HEK293 (cell line): ENCODE measurements at regions not wholly inside any gene's neighbourhood (a gene's known extent, or its start where the extent isn't known, plus 50 kb on each side); places are given as distances from the start of the nearest gene placed in this dataset.

Experiments
- CTCF ChIA-PET: fragments of 350-600 bp; formaldehyde crosslinking; extraction: SDS; loops from one replicate; lab custom pipeline; 2021; ENCODE audit warnings: antibody characterized with exemption; lab: Yijun Ruan, JAX
- POLR2A ChIA-PET: fragments of 300-600 bp; formaldehyde crosslinking; extraction: SDS; loops from one replicate; lab custom pipeline; 2020; ENCODE audit warnings: antibody characterized with exemption, inconsistent platforms; lab: Yijun Ruan, JAX
- H3K27ac ChIP-seq: fragments of 200-500 bp; sonication (Bioruptor generic); 2 replicates; pipeline ENCODE4 v1.5.1; 2014; ENCODE audit warnings: low read depth, low read length, control low read depth, inconsistent platforms; ENCODE audit errors: extremely low read depth
- H3K36me3 ChIP-seq, 2 experiments: fragments of 200-500 bp in 1 of 2; sonication (Bioruptor generic) in 1 of 2; 1 replicate in 1 of 2; 2 replicates in 1 of 2; pipeline ENCODE4 v1.5.1; 2014 to 2017; ENCODE audit warnings: inconsistent platforms in 2 of 2, low read length in 2 of 2; ENCODE audit not compliant: control insufficient read depth in 2 of 2, insufficient read depth in 1 of 2
- H3K4me1 ChIP-seq: fragments of 200-500 bp; sonication (Bioruptor generic); 2 replicates; pipeline ENCODE4 v1.5.1; 2014; ENCODE audit warnings: mild to moderate bottlenecking, low read length, inconsistent platforms; ENCODE audit not compliant: control insufficient read depth, insufficient read depth
- H3K4me3 ChIP-seq: 2 replicates; pipeline ENCODE4 v1.5.1; 2011; ENCODE audit warnings: low read depth, mild to moderate bottlenecking, control low read depth, low read length, moderate library complexity
- H3K9me3 ChIP-seq: fragments of 200-500 bp; sonication (Bioruptor generic); 2 replicates; pipeline ENCODE4 v1.5.1; 2014; ENCODE audit warnings: low read depth, low read length, inconsistent platforms; ENCODE audit not compliant: control insufficient read depth, insufficient read depth
- AEBP2 ChIP-seq: fragments of 450-650 bp; formaldehyde crosslinking; IDR thresholded peaks from 2 replicates; pipeline ENCODE4 v1.5.1; 2016; ENCODE audit warnings: missing biosample characterization, missing genetic modification characterization, borderline replicate concordance
- GLI4 ChIP-seq: fragments of 450-650 bp; formaldehyde crosslinking; IDR thresholded peaks from 2 replicates; pipeline ENCODE4 v1.5.1; 2016; ENCODE audit warnings: missing biosample characterization, missing genetic modification characterization
- IKZF3 ChIP-seq: fragments of 450-650 bp; IDR thresholded peaks from 2 replicates; pipeline ENCODE4 v1.5.0; 2018; ENCODE audit warnings: missing biosample characterization, mild to moderate bottlenecking, missing genetic modification characterization, moderate library complexity
- MEIS1 ChIP-seq: sonication (generic); formaldehyde crosslinking; IDR thresholded peaks from 2 replicates; pipeline ENCODE4 v1.8.1; 2022; ENCODE audit warnings: missing genetic modification reagents, mild to moderate bottlenecking, borderline replicate concordance
- PRDM6 ChIP-seq: fragments of 450-650 bp; formaldehyde crosslinking; IDR thresholded peaks from 2 replicates; pipeline ENCODE4 v1.5.1; 2017; ENCODE audit warnings: missing biosample characterization, missing genetic modification characterization
- WT1 ChIP-seq: fragments of 450-650 bp; formaldehyde crosslinking; IDR thresholded peaks from 2 replicates; pipeline ENCODE4 v1.5.1; 2016; ENCODE audit warnings: missing biosample characterization, missing genetic modification characterization
- YY2 ChIP-seq: fragments of 450-650 bp; formaldehyde crosslinking; IDR thresholded peaks from 2 replicates; pipeline ENCODE4 v1.5.1; 2016; ENCODE audit warnings: missing biosample characterization, missing genetic modification characterization
- ZBTB11 ChIP-seq: fragments of 450-650 bp; formaldehyde crosslinking; conservative IDR thresholded peaks from 2 replicates; pipeline ENCODE4 v1.5.1; 2016; ENCODE audit warnings: low read depth, missing biosample characterization, missing genetic modification characterization
- ZBTB21 ChIP-seq: fragments of 450-650 bp; formaldehyde crosslinking; IDR thresholded peaks from 2 replicates; pipeline ENCODE4 v1.5.1; 2017; ENCODE audit warnings: missing biosample characterization, missing genetic modification characterization
- ZBTB49 ChIP-seq: fragments of 450-650 bp; formaldehyde crosslinking; IDR thresholded peaks from 2 replicates; pipeline ENCODE4 v1.5.1; 2016; ENCODE audit warnings: missing biosample characterization, missing genetic modification characterization, low read depth
- ZFP69B ChIP-seq: fragments of 450-650 bp; formaldehyde crosslinking; IDR thresholded peaks from 2 replicates; pipeline ENCODE4 v1.5.1; 2016; ENCODE audit warnings: missing biosample characterization, missing genetic modification characterization
- ZNF202 ChIP-seq: fragments of 450-650 bp; formaldehyde crosslinking; IDR thresholded peaks from 2 replicates; pipeline ENCODE4 v1.5.1; 2016; ENCODE audit warnings: missing biosample characterization, missing genetic modification characterization, borderline replicate concordance
- ZNF221 ChIP-seq: fragments of 450-650 bp; formaldehyde crosslinking; IDR thresholded peaks from 2 replicates; pipeline ENCODE4 v1.5.1; 2017; ENCODE audit warnings: missing biosample characterization, missing genetic modification characterization, borderline replicate concordance
- ZNF354C ChIP-seq: fragments of 450-650 bp; formaldehyde crosslinking; IDR thresholded peaks from 2 replicates; pipeline ENCODE4 v1.5.1; 2016; ENCODE audit warnings: missing biosample characterization, missing genetic modification characterization, low read depth, borderline replicate concordance
- ZNF48 ChIP-seq: fragments of 450-650 bp; formaldehyde crosslinking; IDR thresholded peaks from 2 replicates; pipeline ENCODE4 v1.5.1; 2016; ENCODE audit warnings: missing biosample characterization, missing genetic modification characterization
- ZNF544 ChIP-seq: fragments of 450-650 bp; formaldehyde crosslinking; IDR thresholded peaks from 2 replicates; pipeline ENCODE4 v1.5.0; 2017; ENCODE audit warnings: missing biosample characterization, missing genetic modification characterization
- ZNF621 ChIP-seq: fragments of 450-650 bp; formaldehyde crosslinking; IDR thresholded peaks from 2 replicates; pipeline ENCODE4 v1.5.1; 2017; ENCODE audit warnings: missing biosample characterization, missing genetic modification characterization
- ZNF629 ChIP-seq: fragments of 450-650 bp; formaldehyde crosslinking; IDR thresholded peaks from 2 replicates; pipeline ENCODE4 v1.5.1; 2017; ENCODE audit warnings: missing biosample characterization, missing genetic modification characterization
- ZNF654 ChIP-seq: fragments of 450-650 bp; formaldehyde crosslinking; IDR thresholded peaks from 2 replicates; pipeline ENCODE4 v1.5.1; 2016; ENCODE audit warnings: low read depth, missing biosample characterization, missing genetic modification characterization
- ZNF704 ChIP-seq: fragments of 450-650 bp; formaldehyde crosslinking; IDR thresholded peaks from 2 replicates; pipeline ENCODE4 v1.5.1; 2016; ENCODE audit warnings: missing biosample characterization, missing genetic modification characterization
- ZNF707 ChIP-seq: fragments of 450-650 bp; formaldehyde crosslinking; IDR thresholded peaks from 2 replicates; pipeline ENCODE4 v1.5.1; 2016; ENCODE audit warnings: missing biosample characterization, missing genetic modification characterization
- ZNF747 ChIP-seq: fragments of 450-650 bp; formaldehyde crosslinking; IDR thresholded peaks from 2 replicates; pipeline ENCODE4 v1.5.1; 2016; ENCODE audit warnings: missing biosample characterization, missing genetic modification characterization
- ZNF830 ChIP-seq: fragments of 450-650 bp; IDR thresholded peaks from 2 replicates; pipeline ENCODE4 v1.5.0; 2018; ENCODE audit warnings: missing biosample characterization, missing genetic modification characterization, low read depth, mild to moderate bottlenecking, moderate library complexity

- ChIA-PET CTCF (no interaction called here), POLR2A (interaction anchor here (0.6 kb wide), 1 partner anchor 124 kb away, joined by 3 read pairs; no protein-coding TSS in a partner anchor)
- no peaks in the 10 kb centered on the region for H3K36me3 ChIP-seq
- no peak overlapping the region for H3K27ac ChIP-seq
- H3K4me1 ChIP-seq: peaks cover 19% of the 10 kb centered on the region
- TF ChIP-seq ZNF704 (tag by site-specific recombination) (no peak), ZBTB49 (tag by site-specific recombination) (no peak), ZNF544 (no peak), ZBTB21 (tag by site-specific recombination) (no peak), WT1 (tag by site-specific recombination) (no peak), ZNF202 (no peak), ZFP69B (tag by site-specific recombination) (no peak), YY2 (tag by site-specific recombination) (no peak), ZNF48 (tag by site-specific recombination) (no peak), ZNF830 (tag by site-specific recombination) (no peak), ZNF629 (tag by site-specific recombination) (no peak), AEBP2 (tag by site-specific recombination) (no peak), ZNF707 (tag by site-specific recombination) (no peak)
- no peak overlapping the region for H3K4me3 ChIP-seq
- no peaks in the 10 kb centered on the region for H3K9me3 ChIP-seq
These were observed 465.2 kb downstream of the BCAT1 start for GRCh38 chr12:24483732-24484131.

- CTCF ChIA-PET: no interaction called here
- peaks cover 23% of the 10 kb centered on the region for H3K4me1 ChIP-seq
These were observed 465.9 kb downstream of the BCAT1 start for GRCh38 chr12:24482882-24483604.

More at GRCh38 chr12:24482882-24483604, 465.9 kb downstream of the BCAT1 start:
- Histone ChIP-seq H3K36me3 (no peaks in the 10 kb centered on the region), H3K27ac (no peak overlapping the region), H3K4me3 (no peak overlapping the region), H3K9me3 (no peaks in the 10 kb centered on the region)
- POLR2A ChIA-PET: interaction anchor here (0.6 kb wide), 1 partner anchor 123 kb away, joined by 3 read pairs; no protein-coding TSS in a partner anchor
- TF ChIP-seq ZNF747 (tag by site-specific recombination): no peak
- no peak for TF ChIP-seq ZBTB11 (tag by site-specific recombination)
- TF ChIP-seq ZNF221 (tag by site-specific recombination): no peak
- no peak for TF ChIP-seq ZNF354C (tag by site-specific recombination)
- no peak for TF ChIP-seq GLI4 (tag by site-specific recombination)
- TF ChIP-seq IKZF3 (tag by site-specific recombination): no peak
- no peak for TF ChIP-seq ZNF621 (tag by site-specific recombination)
- TF ChIP-seq ZNF654 (tag by site-specific recombination): no peak
- no peak for TF ChIP-seq MEIS1 (CRISPR knock-in tag)
- no peak for TF ChIP-seq PRDM6 (tag by site-specific recombination)
- TF ChIP-seq, all 188 proteins: peak for 0
